ENCODE measurements at regions not wholly inside any gene's neighbourhood (a gene's known extent, or its start where the extent isn't known, plus 50 kb on each side); places are given as distances from the start of the nearest gene placed in this dataset.
A peak's percentile ranks its signal among the peaks of the same experiment; 100 is the strongest.

- Histone ChIP-seq H3K4me3 (ENCODE audit: low read length in 2 of 2) (no peak overlapping the region), H4K8ac (ENCODE audit: low read depth, low read length) (no peak overlapping the region), H2BK5ac (ENCODE audit: low read length) (no peak overlapping the region), H3K4me2 (ENCODE audit: insufficient read depth, low read length, poor library complexity, severe bottlenecking) (no peak overlapping the region), H3K9me3 (replicated peaks in 1 of 2; ENCODE audit: control insufficient read depth in 2 of 2, insufficient read depth in 1 of 2, low read depth in 1 of 2, low read length in 2 of 2) (no peaks in the 10 kb centered on the region), H3K27ac (replicated peaks; ENCODE audit: low read length) (no peak overlapping the region), H2BK15ac (ENCODE audit: low read length) (no peak overlapping the region), H3K14ac (ENCODE audit: low read length) (peak overlapping the region; percentile 84), H3K4ac (ENCODE audit: low read length) (no peak overlapping the region), H2BK12ac (ENCODE audit: low read length) (no peak overlapping the region), H2AK5ac (ENCODE audit: low read depth, low read length) (no peak overlapping the region), H2BK120ac (ENCODE audit: low read depth, low read length) (no peak overlapping the region), H3K9ac (ENCODE audit: low read depth, low read length, poor library complexity) (no peak overlapping the region), H3K27me3 (ENCODE audit: control insufficient read depth in 3 of 3, insufficient read depth in 3 of 3, low read depth in 1 of 3, low read length in 3 of 3) (peaks cover 0 to 5% (median 0%) of the 10 kb centered on the region in 3 experiments), H3K4me1 (ENCODE audit: control insufficient read depth in 2 of 2, insufficient read depth in 1 of 2, low read depth in 1 of 2, low read length in 2 of 2) (peaks cover 0 to 5% of the 10 kb centered on the region in 2 donors), H3K79me1 (ENCODE audit: low read depth, low read length) (no peaks in the 10 kb centered on the region), H3K18ac (ENCODE audit: low read length) (peak overlapping the region; percentile 78), H4K91ac (ENCODE audit: low read depth, low read length, poor library complexity) (no peak overlapping the region), H3K23ac (ENCODE audit: low read depth, low read length, poor library complexity) (no peak overlapping the region), H2AFZ (ENCODE audit: low read length) (no peak overlapping the region), H3K36me3 (replicated peaks in 1 of 2; ENCODE audit: control insufficient read depth in 2 of 2, insufficient read depth in 2 of 2, low read length in 2 of 2) (no peaks in the 10 kb centered on the region)
- no CpG with 5 or more reads among the region's 14 CpGs for WGBS, 2 donors (ENCODE audit: extremely low coverage in 2 of 2, insufficient read length in 2 of 2, insufficient replicate concordance in 1 of 2)
- no peak for DNase-seq (ENCODE audit: low spot score)
Observed at GRCh38 chr4:8723222-8723980, 130.8 kb downstream of the CPZ start.

- no peak overlapping the region for H2BK120ac ChIP-seq (ENCODE audit: low read depth, low read length)
- H3K23ac ChIP-seq (ENCODE audit: low read depth, low read length, poor library complexity): no peak overlapping the region
- no peak overlapping the region for H2BK12ac ChIP-seq (ENCODE audit: low read length)
- no peak overlapping the region for H3K27ac ChIP-seq (replicated peaks; ENCODE audit: low read length)
- no peak overlapping the region for H4K8ac ChIP-seq (ENCODE audit: low read depth, low read length)
- no peak overlapping the region for H3K14ac ChIP-seq (ENCODE audit: low read length)
- H3K4me1 ChIP-seq (ENCODE audit: control insufficient read depth in 2 of 2, insufficient read depth in 1 of 2, low read depth in 1 of 2, low read length in 2 of 2): peaks cover 0 to 4% of the 10 kb centered on the region in 2 donors
- peaks cover 0 to 5% (median 0%) of the 10 kb centered on the region in 3 experiments for H3K27me3 ChIP-seq (ENCODE audit: control insufficient read depth in 3 of 3, insufficient read depth in 3 of 3, low read depth in 1 of 3, low read length in 3 of 3)
- no peak overlapping the region for H3K4me2 ChIP-seq (ENCODE audit: insufficient read depth, low read length, poor library complexity, severe bottlenecking)
- H3K79me1 ChIP-seq (ENCODE audit: low read depth, low read length): no peaks in the 10 kb centered on the region
- no peaks in the 10 kb centered on the region for H3K36me3 ChIP-seq (replicated peaks in 1 of 2; ENCODE audit: control insufficient read depth in 2 of 2, insufficient read depth in 2 of 2, low read length in 2 of 2)
- no peak overlapping the region for H3K9ac ChIP-seq (ENCODE audit: low read depth, low read length, poor library complexity)
- no peak overlapping the region for H2BK5ac ChIP-seq (ENCODE audit: low read length)
- no CpG with 5 or more reads among the region's 9 CpGs for WGBS, 2 donors (ENCODE audit: extremely low coverage in 2 of 2, insufficient read length in 2 of 2, insufficient replicate concordance in 1 of 2)
- no peak overlapping the region for H3K18ac ChIP-seq (ENCODE audit: low read length)
- no peak overlapping the region for H4K91ac ChIP-seq (ENCODE audit: low read depth, low read length, poor library complexity)
- no peak overlapping the region for H2BK15ac ChIP-seq (ENCODE audit: low read length)
- H3K9me3 ChIP-seq (replicated peaks in 1 of 2; ENCODE audit: control insufficient read depth in 2 of 2, insufficient read depth in 1 of 2, low read depth in 1 of 2, low read length in 2 of 2): no peaks in the 10 kb centered on the region
- no peak for DNase-seq (ENCODE audit: low spot score)
- no peak overlapping the region for H3K4me3 ChIP-seq (ENCODE audit: low read length in 2 of 2)
- no peak overlapping the region for H2AFZ ChIP-seq (ENCODE audit: low read length)
- no peak overlapping the region for H3K4ac ChIP-seq (ENCODE audit: low read length)
- H2AK5ac ChIP-seq (ENCODE audit: low read depth, low read length): no peak overlapping the region
Observed at GRCh38 chr4:8722556-8722955, 130.0 kb downstream of the CPZ start.

GRCh38 chr4:8721621-8722020, 129.1 kb downstream of the CPZ start:
- no peak overlapping the region for H2AK5ac ChIP-seq (ENCODE audit: low read depth, low read length)
- no peak overlapping the region for H3K27ac ChIP-seq (replicated peaks; ENCODE audit: low read length)
- H3K4me2 ChIP-seq (ENCODE audit: insufficient read depth, low read length, poor library complexity, severe bottlenecking): no peak overlapping the region
- H4K8ac ChIP-seq (ENCODE audit: low read depth, low read length): no peak overlapping the region
- no peak overlapping the region for H4K91ac ChIP-seq (ENCODE audit: low read depth, low read length, poor library complexity)
- H3K4ac ChIP-seq (ENCODE audit: low read length): no peak overlapping the region
- no peak overlapping the region for H3K23ac ChIP-seq (ENCODE audit: low read depth, low read length, poor library complexity)
- no peak overlapping the region for H2BK15ac ChIP-seq (ENCODE audit: low read length)
- H2AFZ ChIP-seq (ENCODE audit: low read length): no peak overlapping the region
- no peak overlapping the region for H3K9ac ChIP-seq (ENCODE audit: low read depth, low read length, poor library complexity)
- no peaks in the 10 kb centered on the region for H3K36me3 ChIP-seq (replicated peaks in 1 of 2; ENCODE audit: control insufficient read depth in 2 of 2, insufficient read depth in 2 of 2, low read length in 2 of 2)
- H3K79me1 ChIP-seq (ENCODE audit: low read depth, low read length): no peaks in the 10 kb centered on the region
- no peak overlapping the region for H3K14ac ChIP-seq (ENCODE audit: low read length)
- H2BK12ac ChIP-seq (ENCODE audit: low read length): no peak overlapping the region
- peaks cover 0 to 4% of the 10 kb centered on the region in 2 donors for H3K4me1 ChIP-seq (ENCODE audit: control insufficient read depth in 2 of 2, insufficient read depth in 1 of 2, low read depth in 1 of 2, low read length in 2 of 2)
- H2BK120ac ChIP-seq (ENCODE audit: low read depth, low read length): no peak overlapping the region
- no peak overlapping the region for H3K18ac ChIP-seq (ENCODE audit: low read length)
- no peak for DNase-seq (ENCODE audit: low spot score)
- H2BK5ac ChIP-seq (ENCODE audit: low read length): no peak overlapping the region
- H3K27me3 ChIP-seq (ENCODE audit: control insufficient read depth in 3 of 3, insufficient read depth in 3 of 3, low read depth in 1 of 3, low read length in 3 of 3): peaks cover 0 to 5% (median 0%) of the 10 kb centered on the region in 3 experiments
- no peaks in the 10 kb centered on the region for H3K9me3 ChIP-seq (replicated peaks in 1 of 2; ENCODE audit: control insufficient read depth in 2 of 2, insufficient read depth in 1 of 2, low read depth in 1 of 2, low read length in 2 of 2)
- WGBS, 2 donors (ENCODE audit: extremely low coverage in 2 of 2, insufficient read length in 2 of 2, insufficient replicate concordance in 1 of 2): no CpG with 5 or more reads among the region's 8 CpGs
- H3K4me3 ChIP-seq (ENCODE audit: low read length in 2 of 2): no peak overlapping the region

- Histone ChIP-seq H3K18ac (ENCODE audit: low read length) (no peak overlapping the region), H3K79me1 (ENCODE audit: low read depth, low read length) (no peaks in the 10 kb centered on the region), H3K9me3 (replicated peaks in 1 of 2; ENCODE audit: control insufficient read depth in 2 of 2, insufficient read depth in 1 of 2, low read depth in 1 of 2, low read length in 2 of 2) (no peaks in the 10 kb centered on the region), H3K23ac (ENCODE audit: low read depth, low read length, poor library complexity) (no peak overlapping the region), H3K9ac (ENCODE audit: low read depth, low read length, poor library complexity) (no peak overlapping the region), H3K4me3 (ENCODE audit: low read length in 2 of 2) (peak overlapping the region in 1 of 2 donors; percentile 5), H2BK120ac (ENCODE audit: low read depth, low read length) (no peak overlapping the region), H3K4me1 (ENCODE audit: control insufficient read depth in 2 of 2, insufficient read depth in 1 of 2, low read depth in 1 of 2, low read length in 2 of 2) (peaks cover 0 to 2% of the 10 kb centered on the region in 2 donors), H3K4ac (ENCODE audit: low read length) (no peak overlapping the region), H3K14ac (ENCODE audit: low read length) (no peak overlapping the region), H2BK5ac (ENCODE audit: low read length) (no peak overlapping the region), H2BK15ac (ENCODE audit: low read length) (no peak overlapping the region), H2BK12ac (ENCODE audit: low read length) (no peak overlapping the region), H3K27ac (replicated peaks; ENCODE audit: low read length) (no peak overlapping the region), H3K36me3 (replicated peaks in 1 of 2; ENCODE audit: control insufficient read depth in 2 of 2, insufficient read depth in 2 of 2, low read length in 2 of 2) (no peaks in the 10 kb centered on the region), H4K91ac (ENCODE audit: low read depth, low read length, poor library complexity) (no peak overlapping the region), H4K8ac (ENCODE audit: low read depth, low read length) (no peak overlapping the region), H3K27me3 (ENCODE audit: control insufficient read depth in 3 of 3, insufficient read depth in 3 of 3, low read depth in 1 of 3, low read length in 3 of 3) (no peaks in the 10 kb centered on the region), H3K4me2 (ENCODE audit: insufficient read depth, low read length, poor library complexity, severe bottlenecking) (no peak overlapping the region), H2AK5ac (ENCODE audit: low read depth, low read length) (no peak overlapping the region), H2AFZ (ENCODE audit: low read length) (no peak overlapping the region)
- WGBS, 2 donors (ENCODE audit: extremely low coverage in 2 of 2, insufficient read length in 2 of 2, insufficient replicate concordance in 1 of 2): no CpG with 5 or more reads among the region's 8 CpGs
- DNase-seq (ENCODE audit: low spot score): no peak
Observed at GRCh38 chr4:8719421-8719820, 126.9 kb downstream of the CPZ start.

Data from neuronal stem cell (in vitro differentiated cells).